Esophagus squamous epithelium (tissue), 5 donors: ENCODE measurements at regions not wholly inside any gene's neighbourhood (a gene's known extent, or its start where the extent isn't known, plus 50 kb on each side); places are given as distances from the start of the nearest gene placed in this dataset.

Source experiments
- DNase-seq: peaks from one replicate; lab custom pipeline; 2025; lab: John Stamatoyannopoulos, UW
- H3K27ac ChIP-seq, 4 donors: fragments of 200-600 bp; sonication (generic); one replicate each; pipeline ENCODE4 v1.5.1; 2016 to 2019; ENCODE audit warnings: mild to moderate bottlenecking in 1 of 4
- H3K27me3 ChIP-seq, 4 donors: fragments of 200-600 bp; sonication (generic); 1 replicate in 3 of 4; 2 replicates in 1 of 4; pipeline versions ENCODE4 v1.5.1 to v1.6.0; 2017 to 2021; ENCODE audit warnings: antibody characterized with exemption in 1 of 4
- H3K36me3 ChIP-seq, 3 donors: fragments of 200-600 bp; sonication (generic); one replicate each; pipeline ENCODE4 v1.5.1; 2016 to 2019
- H3K4me1 ChIP-seq, 3 donors: fragments of 200-600 bp; sonication (generic); one replicate each; pipeline ENCODE4 v1.5.1; 2017 to 2019
- H3K4me3 ChIP-seq, 4 donors: fragments of 200-600 bp; sonication (generic); 1 replicate in 3 of 4; 2 replicates in 1 of 4; pipeline ENCODE4 v1.5.1; 2016 to 2019; ENCODE audit warnings: mild to moderate bottlenecking in 2 of 4, moderate library complexity in 1 of 4
- H3K9me3 ChIP-seq, 3 donors: fragments of 200-600 bp; sonication (generic); one replicate each; pipeline ENCODE4 v1.5.1; 2016 to 2019
- POLR2A ChIP-seq, 4 donors: fragments of 450-650 bp; IDR thresholded peaks; one replicate each; pipeline ENCODE4 v1.6.1; 2017; ENCODE audit warnings: antibody characterized with exemption in 4 of 4, mild to moderate bottlenecking in 4 of 4, moderate library complexity in 3 of 4
- WGBS, 2 donors: methylation state at CpG; one replicate each; pipeline ENCODE4 v1.1.5; 2018; 5-methylcytosine and 5-hydroxymethylcytosine counted together
- intact Hi-C: fragments of 100-400 bp; cut with DNase I; formaldehyde crosslinking; loops from one replicate; pipeline ENCODE4 v1.15.0; 2022
- TF ChIP-seq, protein P1 (sequence below), 6 experiments: fragments of 450-650 bp in 4 of 6; fragments of 200-600 bp in 2 of 6; sonication (generic) in 2 of 6; IDR thresholded peaks; one replicate each; pipeline ENCODE4 v1.5.1; 2016 to 2019; ENCODE audit warnings: antibody characterized with exemption in 6 of 6, mild to moderate bottlenecking in 4 of 6, moderate library complexity in 4 of 6
- donor health status: DM: yes; HTN: yes; CAD: no.

DNA sequence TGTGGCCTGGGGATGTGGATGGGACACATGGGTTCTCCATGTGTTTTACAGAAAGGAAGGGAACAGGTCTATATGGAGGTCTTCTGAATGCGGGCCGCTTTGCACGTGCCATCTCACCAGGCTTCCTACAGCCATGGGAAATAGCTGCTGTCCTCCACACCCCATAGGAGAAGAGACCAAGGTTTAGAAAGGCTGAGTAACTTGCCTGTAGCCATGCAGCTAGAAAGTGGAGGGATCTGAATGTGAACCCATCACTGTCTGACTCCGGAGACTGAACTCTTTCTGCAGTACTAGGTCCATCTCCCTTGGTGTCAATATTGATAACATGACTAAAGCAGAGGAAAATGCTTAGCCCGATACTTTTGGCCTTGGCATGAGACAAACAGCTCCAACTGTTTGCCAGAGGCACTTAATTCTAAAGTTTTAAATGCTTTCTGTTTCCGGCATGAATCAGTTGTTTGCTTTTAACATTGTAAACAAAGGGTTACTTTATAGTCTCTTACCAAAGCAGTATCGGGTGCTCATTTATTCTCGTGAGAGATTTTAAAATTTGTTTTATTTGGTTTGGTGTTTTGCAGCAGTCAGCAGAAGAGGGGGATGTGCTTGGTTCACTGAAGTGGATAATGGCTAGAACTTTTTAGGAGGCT, 64.8 kb upstream of the LOXL4 start:
- Histone ChIP-seq H3K4me1 (no peaks in the 10 kb centered on the region), H3K36me3 (no peaks in the 10 kb centered on the region), H3K9me3 (no peaks in the 10 kb centered on the region), H3K4me3 (no peak overlapping the region), H3K27ac (no peak overlapping the region), H3K27me3 (peaks cover 0 to 26% (median 0%) of the 10 kb centered on the region in 4 donors)
- no peak for DNase-seq
- no peak for TF ChIP-seq POLR2A (IDR thresholded peaks at IDR 0.05)
- TF ChIP-seq, protein P1, sequence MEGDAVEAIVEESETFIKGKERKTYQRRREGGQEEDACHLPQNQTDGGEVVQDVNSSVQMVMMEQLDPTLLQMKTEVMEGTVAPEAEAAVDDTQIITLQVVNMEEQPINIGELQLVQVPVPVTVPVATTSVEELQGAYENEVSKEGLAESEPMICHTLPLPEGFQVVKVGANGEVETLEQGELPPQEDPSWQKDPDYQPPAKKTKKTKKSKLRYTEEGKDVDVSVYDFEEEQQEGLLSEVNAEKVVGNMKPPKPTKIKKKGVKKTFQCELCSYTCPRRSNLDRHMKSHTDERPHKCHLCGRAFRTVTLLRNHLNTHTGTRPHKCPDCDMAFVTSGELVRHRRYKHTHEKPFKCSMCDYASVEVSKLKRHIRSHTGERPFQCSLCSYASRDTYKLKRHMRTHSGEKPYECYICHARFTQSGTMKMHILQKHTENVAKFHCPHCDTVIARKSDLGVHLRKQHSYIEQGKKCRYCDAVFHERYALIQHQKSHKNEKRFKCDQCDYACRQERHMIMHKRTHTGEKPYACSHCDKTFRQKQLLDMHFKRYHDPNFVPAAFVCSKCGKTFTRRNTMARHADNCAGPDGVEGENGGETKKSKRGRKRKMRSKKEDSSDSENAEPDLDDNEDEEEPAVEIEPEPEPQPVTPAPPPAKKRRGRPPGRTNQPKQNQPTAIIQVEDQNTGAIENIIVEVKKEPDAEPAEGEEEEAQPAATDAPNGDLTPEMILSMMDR (IDR thresholded peaks at IDR 0.05), result no peak
- intact Hi-C loops, result no loop called here
- 32 to 56% methylated on average over 5 to 8 of the region's 8 CpGs for WGBS, 2 donors

DNA sequence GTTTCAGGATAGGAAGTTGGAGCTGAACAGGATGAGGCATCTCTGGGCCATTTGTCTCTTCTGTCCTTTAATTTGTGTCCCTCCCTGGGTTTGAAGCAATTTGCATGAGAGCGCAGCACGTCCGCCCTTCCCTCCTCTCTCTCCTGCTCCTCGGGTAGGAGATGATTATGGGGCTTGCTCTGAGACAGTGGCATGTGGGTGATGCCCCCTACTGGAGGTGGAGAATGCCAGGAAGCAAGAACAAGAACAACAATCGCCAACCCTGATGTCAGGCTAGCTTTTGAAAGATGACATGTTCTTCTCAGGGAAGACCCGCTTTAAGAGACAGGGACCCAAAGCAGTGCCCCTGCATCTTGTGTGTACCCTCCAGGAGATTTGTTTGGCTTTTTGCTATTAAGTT, 63.9 kb upstream of the LOXL4 start:
- DNase-seq, result no peak
- Histone ChIP-seq H3K36me3 (no peaks in the 10 kb centered on the region), H3K9me3 (no peaks in the 10 kb centered on the region), H3K4me1 (no peaks in the 10 kb centered on the region), H3K27ac (no peak overlapping the region), H3K27me3 (peaks cover 0 to 28% (median 0%) of the 10 kb centered on the region in 4 donors), H3K4me3 (no peak overlapping the region)
- 62 to 88% methylated on average over 3 to 6 of the region's 6 CpGs for WGBS, 2 donors
- intact Hi-C loops, result no loop called here
- TF ChIP-seq, protein P1 (IDR thresholded peaks at IDR 0.05), result peak in 3 of 6 experiments; percentile 7 to 45 (median 37)
- no peak for TF ChIP-seq POLR2A (IDR thresholded peaks at IDR 0.05)

DNA sequence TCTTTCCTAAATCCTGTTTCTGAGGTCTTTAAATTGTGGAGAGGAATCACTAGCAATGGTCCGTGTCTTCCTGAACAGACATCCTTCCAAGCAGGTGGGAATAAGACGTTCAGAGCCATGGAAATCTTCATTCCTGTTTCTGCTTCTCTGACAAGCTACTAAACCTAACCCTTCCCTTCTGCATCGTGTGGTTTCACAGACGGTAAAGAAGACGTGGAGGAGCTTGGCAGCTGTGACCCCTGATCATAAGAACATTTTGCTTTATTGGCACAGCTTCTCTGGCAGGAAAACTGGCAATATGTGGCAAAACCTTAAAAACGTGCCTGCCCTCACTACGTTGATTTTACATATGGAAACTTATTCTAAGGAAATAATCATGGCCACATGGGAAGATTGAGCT, 63.0 kb upstream of the LOXL4 start:
- WGBS, 2 donors, result 72 to 86% methylated on average over 7 of the region's 7 CpGs
- H3K4me3 ChIP-seq, result no peak overlapping the region
- no peak for DNase-seq
- peaks cover 0 to 31% (median 0%) of the 10 kb centered on the region in 4 donors for H3K27me3 ChIP-seq
- intact Hi-C loops, result no loop called here
- H3K4me1 ChIP-seq, result no peaks in the 10 kb centered on the region
- TF ChIP-seq, protein P1 (IDR thresholded peaks at IDR 0.05), result no peak
- TF ChIP-seq POLR2A (IDR thresholded peaks at IDR 0.05), result no peak
- H3K36me3 ChIP-seq, result no peaks in the 10 kb centered on the region
- no peak overlapping the region for H3K27ac ChIP-seq
- H3K9me3 ChIP-seq, result no peaks in the 10 kb centered on the region

DNA sequence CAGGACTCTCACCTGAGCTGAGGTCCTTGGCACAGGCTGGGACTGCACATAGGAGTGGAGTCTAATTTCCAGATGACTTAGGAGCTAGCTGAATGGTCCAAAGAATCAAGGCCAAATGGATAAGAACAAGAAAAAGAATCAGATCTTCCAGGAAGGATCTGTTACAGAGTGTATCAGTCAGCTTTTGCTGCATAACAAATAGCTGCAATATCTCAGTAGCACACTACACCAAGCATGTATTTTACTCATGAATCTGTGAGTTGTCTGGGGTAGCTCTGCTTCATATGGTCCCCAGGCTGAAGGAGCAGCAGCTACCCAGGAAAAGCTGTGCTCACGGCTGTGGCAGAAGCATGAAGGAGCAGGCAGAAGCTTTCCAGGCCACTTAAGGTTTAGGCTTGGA, 60.6 kb upstream of the LOXL4 start:
- intact Hi-C loops, result no loop called here
- Histone ChIP-seq H3K27ac (no peak overlapping the region), H3K9me3 (no peaks in the 10 kb centered on the region), H3K27me3 (peaks cover 0 to 49% (median 0%) of the 10 kb centered on the region in 4 donors), H3K4me3 (no peak overlapping the region), H3K4me1 (no peaks in the 10 kb centered on the region), H3K36me3 (no peaks in the 10 kb centered on the region)
- DNase-seq, result no peak
- no peak for TF ChIP-seq POLR2A (IDR thresholded peaks at IDR 0.05)
- TF ChIP-seq, protein P1 (IDR thresholded peaks at IDR 0.05), result no peak
- WGBS, 2 donors, result 88% methylated on average over 1 of the region's 1 CpG; no CpG with 5 or more reads in 1 of the 2 donors

DNA sequence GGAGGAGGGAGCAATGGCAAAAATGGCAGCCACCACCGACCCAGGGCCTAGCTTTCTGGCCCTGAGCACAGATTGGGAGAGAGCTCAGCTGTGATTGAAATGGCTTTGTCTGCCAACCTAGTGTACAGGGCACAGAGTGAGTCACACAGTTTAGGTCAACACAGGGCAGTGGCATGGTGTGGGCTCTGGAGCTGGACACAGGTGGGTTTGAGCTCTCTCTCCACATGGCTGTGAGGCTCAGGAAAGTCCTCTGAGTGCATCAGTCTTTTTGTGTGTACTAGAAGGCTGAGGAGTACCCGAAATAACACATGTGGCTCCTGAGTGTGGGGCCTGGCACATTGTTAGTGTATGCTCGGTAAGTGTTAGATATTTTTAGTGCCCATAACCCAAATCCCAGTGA, 60.2 kb upstream of the LOXL4 start:
- Histone ChIP-seq H3K27me3 (peaks cover 0 to 53% (median 0%) of the 10 kb centered on the region in 4 donors), H3K4me3 (no peak overlapping the region), H3K27ac (no peak overlapping the region), H3K4me1 (no peaks in the 10 kb centered on the region), H3K9me3 (no peaks in the 10 kb centered on the region), H3K36me3 (no peaks in the 10 kb centered on the region)
- WGBS, 2 donors, result 87 to 100% methylated on average over 2 to 3 of the region's 3 CpGs
- no peak for DNase-seq
- intact Hi-C loops, result no loop called here
- no peak for TF ChIP-seq POLR2A (IDR thresholded peaks at IDR 0.05)
- TF ChIP-seq, protein P1 (IDR thresholded peaks at IDR 0.05), result no peak
